CD14-positive monocyte (primary cell): ENCODE measurements at regions not wholly inside any gene's neighbourhood (a gene's known extent, or its start where the extent isn't known, plus 50 kb on each side); places are given as distances from the start of the nearest gene placed in this dataset.

Experiments used
- DNase-seq, 3 donors: peaks; one replicate each; pipeline ENCODE4 v3.0.0-alpha.2; 2011 to 2022
- H2AFZ ChIP-seq: 2 replicates; pipeline ENCODE4 v1.6.0; 2012; ENCODE audit warnings: mild to moderate bottlenecking, low read depth, low read length, inconsistent platforms; ENCODE audit not compliant: insufficient read depth, poor library complexity, severe bottlenecking
- H3K27ac ChIP-seq, 2 donors: 1 replicate in 1 of 2; 2 replicates in 1 of 2; pipeline ENCODE4 v1.5.1; 2012 to 2013; ENCODE audit warnings: low read length in 2 of 2, control low read depth in 1 of 2, inconsistent platforms in 1 of 2, low read depth in 1 of 2, mild to moderate bottlenecking in 1 of 2
- H3K27me3 ChIP-seq, 2 donors: one replicate each; pipeline versions ENCODE4 v1.6.0 to v1.6.1; 2011 to 2013; ENCODE audit warnings: low read length in 2 of 2; ENCODE audit not compliant: control insufficient read depth in 2 of 2, insufficient read depth in 2 of 2
- H3K36me3 ChIP-seq, 2 donors: replicated peaks in 1 of 2; 1 replicate in 1 of 2; 2 replicates in 1 of 2; pipeline versions ENCODE4 v1.5.1 to v1.6.1; 2012 to 2013; ENCODE audit warnings: low read length in 2 of 2, control low read depth in 1 of 2, inconsistent platforms in 1 of 2, mild to moderate bottlenecking in 1 of 2; ENCODE audit not compliant: insufficient read depth in 2 of 2, control insufficient read depth in 1 of 2
- H3K4me1 ChIP-seq, 2 donors: 1 replicate in 1 of 2; 2 replicates in 1 of 2; pipeline versions ENCODE4 v1.5.1 to v1.6.1; 2012 to 2013; ENCODE audit warnings: low read length in 2 of 2, control low read depth in 1 of 2, inconsistent platforms in 1 of 2, mild to moderate bottlenecking in 1 of 2, moderate library complexity in 1 of 2; ENCODE audit not compliant: insufficient read depth in 2 of 2, control insufficient read depth in 1 of 2
- H3K4me2 ChIP-seq: replicated peaks from 2 replicates; pipeline ENCODE3; 2012; ENCODE audit warnings: low read length, moderate library complexity, mild to moderate bottlenecking; ENCODE audit not compliant: poor library complexity, severe bottlenecking; ENCODE audit errors: extremely low read depth
- H3K4me3 ChIP-seq, 3 experiments: fragments of 200-600 bp in 1 of 3; sonication (generic) in 1 of 3; replicated peaks in 1 of 3; 1 replicate in 2 of 3; 2 replicates in 1 of 3; pipeline ENCODE4 v1.5.1; 2011 to 2013; ENCODE audit warnings: low read length in 3 of 3, mild to moderate bottlenecking in 3 of 3, control low read depth in 2 of 3, low read depth in 2 of 3, inconsistent platforms in 1 of 3, moderate library complexity in 1 of 3
- H3K79me2 ChIP-seq: 2 replicates; pipeline ENCODE4 v1.6.0; 2012; ENCODE audit warnings: mild to moderate bottlenecking, control low read depth, inconsistent platforms, low read length, moderate library complexity; ENCODE audit not compliant: insufficient read depth
- H3K9ac ChIP-seq: 2 replicates; pipeline ENCODE4 v1.6.0; 2017; ENCODE audit warnings: low read length, mild to moderate bottlenecking; ENCODE audit not compliant: insufficient read depth, poor library complexity, severe bottlenecking
- H3K9me3 ChIP-seq, 2 donors: replicated peaks in 1 of 2; 1 replicate in 1 of 2; 2 replicates in 1 of 2; pipeline versions ENCODE4 v1.5.1 to v1.6.1; 2012 to 2013; ENCODE audit warnings: low read length in 2 of 2, control low read depth in 1 of 2; ENCODE audit not compliant: control insufficient read depth in 1 of 2, insufficient read depth in 1 of 2
- H4K20me1 ChIP-seq: 2 replicates; pipeline ENCODE4 v1.6.0; 2012; ENCODE audit warnings: mild to moderate bottlenecking, low read length, control low read depth, moderate library complexity; ENCODE audit not compliant: insufficient read depth
- H3K27ac Mint-ChIP-seq, 7 donors: one replicate each; pipeline ENCODE4 v1.8.0; 2020; ENCODE audit warnings: mild to moderate bottlenecking in 7 of 7, mixed read lengths in 7 of 7, moderate library complexity in 6 of 7, inconsistent platforms in 2 of 7
- H3K27me3 Mint-ChIP-seq, 3 donors: one replicate each; pipeline ENCODE4 v1.8.0; 2021 to 2022; ENCODE audit warnings: low read depth in 3 of 3, mild to moderate bottlenecking in 3 of 3, mixed read lengths in 3 of 3, moderate library complexity in 3 of 3, inconsistent platforms in 1 of 3
- H3K36me3 Mint-ChIP-seq, 2 donors: one replicate each; pipeline ENCODE4 v1.8.0; 2020; ENCODE audit warnings: mixed read lengths in 2 of 2, inconsistent platforms in 1 of 2, mild to moderate bottlenecking in 1 of 2
- H3K4me1 Mint-ChIP-seq: one replicate; pipeline ENCODE4 v1.8.0; 2020; ENCODE audit warnings: mild to moderate bottlenecking, mixed read lengths
- H3K4me3 Mint-ChIP-seq, 2 donors: one replicate each; pipeline ENCODE4 v1.8.0; 2020; ENCODE audit warnings: mild to moderate bottlenecking in 2 of 2, mixed read lengths in 2 of 2, moderate library complexity in 1 of 2
- H3K9me3 Mint-ChIP-seq, 7 donors: one replicate each; pipeline ENCODE4 v1.8.0; 2020 to 2022; ENCODE audit warnings: mixed read lengths in 7 of 7, mild to moderate bottlenecking in 6 of 7, moderate library complexity in 6 of 7, inconsistent platforms in 2 of 7
- WGBS: methylation state at CpG from one replicate; pipeline ENCODE4 v1.1.5; 2013; ENCODE audit warnings: missing lambda C conversion rate; ENCODE audit not compliant: insufficient coverage; 5-methylcytosine and 5-hydroxymethylcytosine counted together
- intact Hi-C, 2 donors: fragments of 100-400 bp; cut with micrococcal nuclease; formaldehyde crosslinking; loops; one replicate each; pipeline versions ENCODE4 v1.15.0 to v1.15.1; 2023
- TF ChIP-seq, protein P1 (sequence below): fragments of 200-600 bp; IDR thresholded peaks from one replicate; pipeline ENCODE4 v1.8.0; 2022; ENCODE audit warnings: antibody characterized with exemption, mild to moderate bottlenecking

GRCh38 chr2:12500899-12501298, 215.8 kb upstream of the TRIB2 start:
- Histone ChIP-seq H2AFZ (peak overlapping the region; percentile 8), H3K4me2 (no peak overlapping the region), H3K9me3 (no peaks in the 10 kb centered on the region), H3K36me3 (no peaks in the 10 kb centered on the region), H3K4me3 (no peak overlapping the region), H3K4me1 (peaks cover 34 to 57% of the 10 kb centered on the region in 2 donors), H3K79me2 (no peaks in the 10 kb centered on the region), H4K20me1 (no peaks in the 10 kb centered on the region), H3K9ac (no peak overlapping the region), H3K27ac (peak overlapping the region in 1 of 2 donors; percentile 51), H3K27me3 (no peaks in the 10 kb centered on the region)
- Mint-ChIP-seq H3K27ac (peak overlapping the region in 3 of 7 donors; percentile 40 to 75 (median 64)), H3K27me3 (peaks cover 0 to 2% (median 2%) of the 10 kb centered on the region in 3 donors), H3K36me3 (no peaks in the 10 kb centered on the region), H3K4me1 (peaks cover 56% of the 10 kb centered on the region), H3K4me3 (no peak overlapping the region), H3K9me3 (no peaks in the 10 kb centered on the region)
- whole genome bisulfite sequencing: no CpG with 5 or more reads among the region's 1 CpG
- no peak for DNase-seq
- intact Hi-C loops: loop anchor here in 1 of 2 donors (5.0 kb wide), 1 partner anchor 44 kb away; no protein-coding TSS in a partner anchor
- TF ChIP-seq, protein P1, sequence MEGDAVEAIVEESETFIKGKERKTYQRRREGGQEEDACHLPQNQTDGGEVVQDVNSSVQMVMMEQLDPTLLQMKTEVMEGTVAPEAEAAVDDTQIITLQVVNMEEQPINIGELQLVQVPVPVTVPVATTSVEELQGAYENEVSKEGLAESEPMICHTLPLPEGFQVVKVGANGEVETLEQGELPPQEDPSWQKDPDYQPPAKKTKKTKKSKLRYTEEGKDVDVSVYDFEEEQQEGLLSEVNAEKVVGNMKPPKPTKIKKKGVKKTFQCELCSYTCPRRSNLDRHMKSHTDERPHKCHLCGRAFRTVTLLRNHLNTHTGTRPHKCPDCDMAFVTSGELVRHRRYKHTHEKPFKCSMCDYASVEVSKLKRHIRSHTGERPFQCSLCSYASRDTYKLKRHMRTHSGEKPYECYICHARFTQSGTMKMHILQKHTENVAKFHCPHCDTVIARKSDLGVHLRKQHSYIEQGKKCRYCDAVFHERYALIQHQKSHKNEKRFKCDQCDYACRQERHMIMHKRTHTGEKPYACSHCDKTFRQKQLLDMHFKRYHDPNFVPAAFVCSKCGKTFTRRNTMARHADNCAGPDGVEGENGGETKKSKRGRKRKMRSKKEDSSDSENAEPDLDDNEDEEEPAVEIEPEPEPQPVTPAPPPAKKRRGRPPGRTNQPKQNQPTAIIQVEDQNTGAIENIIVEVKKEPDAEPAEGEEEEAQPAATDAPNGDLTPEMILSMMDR: no peak

DNA sequence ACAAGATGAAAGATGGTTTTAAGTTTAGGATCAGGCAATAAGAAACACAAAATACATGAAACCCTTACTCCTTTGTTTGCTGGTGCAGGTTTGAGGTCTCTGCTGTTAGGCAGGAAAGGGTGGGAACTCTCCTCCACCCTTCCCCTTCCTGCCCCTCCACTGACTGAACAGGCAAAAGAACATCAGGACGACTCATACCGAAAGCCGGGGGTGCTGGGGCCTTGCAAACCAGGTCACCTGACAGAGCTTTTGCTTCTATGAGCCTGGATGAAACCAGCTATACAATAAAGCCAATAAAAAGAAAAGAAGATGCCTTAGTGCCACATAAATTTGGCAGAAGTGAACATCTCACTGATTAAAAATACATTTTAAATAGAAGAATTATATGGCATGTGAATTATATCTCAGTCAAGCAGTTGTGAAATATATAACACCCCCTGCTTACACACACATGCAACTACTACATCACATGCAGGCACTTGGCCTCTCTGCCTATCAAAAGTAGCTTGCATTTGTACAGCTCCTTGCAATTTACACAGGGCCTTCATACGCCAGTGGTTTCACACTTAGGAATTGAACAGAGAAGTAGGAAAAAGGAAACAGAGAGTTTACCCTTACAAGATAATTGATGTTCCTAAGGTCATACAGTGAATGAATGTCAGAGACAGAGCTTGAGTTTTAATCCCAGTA, 215.1 kb upstream of the TRIB2 start:
- peak in 2 of 3 donors; percentile 31 to 73 for DNase-seq
- H3K4me2 ChIP-seq: peak overlapping the region; percentile 40
- peak overlapping the region in 1 of 3 experiments; percentile 33 for H3K4me3 ChIP-seq
- no peaks in the 10 kb centered on the region for H3K79me2 ChIP-seq
- Mint-ChIP-seq H3K27ac (peak overlapping the region in 6 of 7 donors; percentile 5 to 81 (median 66)), H3K36me3 (no peaks in the 10 kb centered on the region), H3K4me1 (peaks cover 60% of the 10 kb centered on the region), H3K27me3 (peaks cover 0 to 2% (median 2%) of the 10 kb centered on the region in 3 donors), H3K9me3 (no peaks in the 10 kb centered on the region), H3K4me3 (peak overlapping the region in 1 of 2 donors; percentile 46)
- WGBS: no CpG with 5 or more reads among the region's 4 CpGs
- H3K27me3 ChIP-seq: no peaks in the 10 kb centered on the region
- no peaks in the 10 kb centered on the region for H4K20me1 ChIP-seq
- H3K9ac ChIP-seq: no peak overlapping the region
- H2AFZ ChIP-seq: no peak overlapping the region
- intact Hi-C loops: loop anchor here in 1 of 2 donors (5.0 kb wide), 1 partner anchor 44 kb away; no protein-coding TSS in a partner anchor
- peak overlapping the region in 1 of 2 donors; percentile 51 for H3K27ac ChIP-seq
- TF ChIP-seq, protein P1: no peak
- no peaks in the 10 kb centered on the region for H3K9me3 ChIP-seq
- H3K36me3 ChIP-seq: no peaks in the 10 kb centered on the region
- H3K4me1 ChIP-seq: peaks cover 35 to 64% of the 10 kb centered on the region in 2 donors
